Fibroblast of mammary gland (primary cell): ENCODE measurements at regions not wholly inside any gene's neighbourhood (a gene's known extent, or its start where the extent isn't known, plus 50 kb on each side); places are given as distances from the start of the nearest gene placed in this dataset.
A peak's percentile ranks its signal among the peaks of the same experiment; 100 is the strongest.

Source experiments
- DNase-seq: peaks from one replicate; pipeline ENCODE4 v3.0.0-alpha.2; 2010; ENCODE audit warnings: low read depth
- H3K4me3 ChIP-seq: 2 replicates; pipeline ENCODE4 v1.5.1; 2011; ENCODE audit warnings: low read depth, mild to moderate bottlenecking, low read length, moderate library complexity; ENCODE audit not compliant: control insufficient read depth
- CTCF ChIP-seq: conservative IDR thresholded peaks from 2 replicates; pipeline ENCODE4 v1.5.1; 2011; ENCODE audit warnings: low read depth, low read length, inconsistent platforms; ENCODE audit not compliant: control insufficient read depth, insufficient read depth

GRCh38 chr13:73730014-73730413 lies 404.2 kb downstream of the KLF12 start:
- TF ChIP-seq CTCF = no peak
- H3K4me3 ChIP-seq = no peak overlapping the region
- DNase-seq = no peak

GRCh38 chr13:73729046-73729445 lies 405.2 kb downstream of the KLF12 start:
- no peak for DNase-seq
- TF ChIP-seq CTCF = no peak
- H3K4me3 ChIP-seq = no peak overlapping the region

GRCh38 chr13:73722120-73722519 lies 412.1 kb downstream of the KLF12 start:
- TF ChIP-seq CTCF = peak; percentile 48
- peak; percentile 58 for DNase-seq
- no peak overlapping the region for H3K4me3 ChIP-seq

GRCh38 chr13:73721571-73721970 lies 412.6 kb downstream of the KLF12 start:
- H3K4me3 ChIP-seq = no peak overlapping the region
- TF ChIP-seq CTCF = no peak
- DNase-seq = no peak

- TF ChIP-seq CTCF = no peak
These were observed 413.9 kb downstream of the KLF12 start for GRCh38 chr13:73720216-73720840.

GRCh38 chr13:73718246-73718645 lies 416.0 kb downstream of the KLF12 start:
- no peak overlapping the region for H3K4me3 ChIP-seq
- no peak for TF ChIP-seq CTCF
- DNase-seq = no peak

More at GRCh38 chr13:73720216-73720840, 413.9 kb downstream of the KLF12 start:
- DNase-seq = peak; percentile 15
- no peak overlapping the region for H3K4me3 ChIP-seq

- no peak for DNase-seq
- no peak overlapping the region for H3K4me3 ChIP-seq
- no peak for TF ChIP-seq CTCF
These were observed 416.6 kb downstream of the KLF12 start for GRCh38 chr13:73717632-73718031.
